ENCODE measurements at regions not wholly inside any gene's neighbourhood (a gene's known extent, or its start where the extent isn't known, plus 50 kb on each side); places are given as distances from the start of the nearest gene placed in this dataset.

GRCh38 chr12:34210689-34211530 lies 188.6 kb downstream of the ALG10 start:
- H3K27ac ChIP-seq, result no peak overlapping the region
- ATAC-seq (no peak), DNase-seq (no peak)
- H3K27me3 ChIP-seq, result no peaks in the 10 kb centered on the region
- no peaks in the 10 kb centered on the region for H3K4me1 ChIP-seq
- H3K36me3 ChIP-seq, result no peaks in the 10 kb centered on the region
- H3K9me3 ChIP-seq, result peaks cover 0 to 3% of the 10 kb centered on the region in 2 donors
- H3K4me3 ChIP-seq, result no peak overlapping the region
- TF ChIP-seq CTCF (IDR thresholded peaks at IDR 0.05), result no peak
- intact Hi-C loops (cut with DNase I), result loop anchor here in 1 of 2 donors (5.0 kb wide), 1 partner anchor 89 kb away; no protein-coding TSS in a partner anchor

DNA sequence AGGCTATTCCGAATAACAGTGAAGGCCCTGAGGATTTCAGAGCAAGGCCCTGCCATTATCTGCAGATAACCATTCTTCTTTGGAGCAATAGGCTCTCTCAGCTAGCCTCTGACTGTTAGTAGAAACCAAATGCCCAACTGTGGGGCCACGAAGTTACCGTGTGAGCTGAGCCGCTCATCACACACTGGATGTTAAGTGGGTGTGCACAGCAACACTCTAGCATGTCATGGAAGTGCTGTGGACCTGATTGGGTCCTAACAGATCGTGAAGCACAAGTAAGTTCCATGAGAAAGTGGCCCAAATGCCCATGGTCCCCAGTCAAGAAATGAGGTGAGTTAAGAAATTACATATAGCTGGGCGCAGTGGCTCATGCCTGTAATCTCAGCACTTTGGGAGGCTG lies 190.4 kb downstream of the ALG10 start:
- H3K27me3 ChIP-seq, result no peaks in the 10 kb centered on the region
- ATAC-seq, result no peak
- no peaks in the 10 kb centered on the region for H3K36me3 ChIP-seq
- intact Hi-C loops (cut with DNase I), result loop anchor here in 1 of 2 donors (5.0 kb wide), 1 partner anchor 90 kb away; no protein-coding TSS in a partner anchor
- no peak overlapping the region for H3K4me3 ChIP-seq
- H3K27ac ChIP-seq, result no peak overlapping the region
- no peak for DNase-seq
- TF ChIP-seq CTCF (IDR thresholded peaks at IDR 0.05), result no peak
- no peaks in the 10 kb centered on the region for H3K4me1 ChIP-seq
- no peaks in the 10 kb centered on the region for H3K9me3 ChIP-seq

GRCh38 chr12:34214011-34214410 lies 191.7 kb downstream of the ALG10 start:
- H3K27me3 ChIP-seq, result peaks cover 0 to 5% of the 10 kb centered on the region in 2 donors
- H3K4me1 ChIP-seq, result peaks cover 0 to 10% of the 10 kb centered on the region in 2 donors
- ATAC-seq, result no peak
- no peaks in the 10 kb centered on the region for H3K36me3 ChIP-seq
- intact Hi-C loops (cut with DNase I), result loop anchor here in 1 of 2 donors (5.0 kb wide), 1 partner anchor 92 kb away; no protein-coding TSS in a partner anchor
- no peak for TF ChIP-seq CTCF (IDR thresholded peaks at IDR 0.05)
- no peak overlapping the region for H3K4me3 ChIP-seq
- no peak overlapping the region for H3K27ac ChIP-seq
- DNase-seq, result no peak
- H3K9me3 ChIP-seq, result no peaks in the 10 kb centered on the region

DNA sequence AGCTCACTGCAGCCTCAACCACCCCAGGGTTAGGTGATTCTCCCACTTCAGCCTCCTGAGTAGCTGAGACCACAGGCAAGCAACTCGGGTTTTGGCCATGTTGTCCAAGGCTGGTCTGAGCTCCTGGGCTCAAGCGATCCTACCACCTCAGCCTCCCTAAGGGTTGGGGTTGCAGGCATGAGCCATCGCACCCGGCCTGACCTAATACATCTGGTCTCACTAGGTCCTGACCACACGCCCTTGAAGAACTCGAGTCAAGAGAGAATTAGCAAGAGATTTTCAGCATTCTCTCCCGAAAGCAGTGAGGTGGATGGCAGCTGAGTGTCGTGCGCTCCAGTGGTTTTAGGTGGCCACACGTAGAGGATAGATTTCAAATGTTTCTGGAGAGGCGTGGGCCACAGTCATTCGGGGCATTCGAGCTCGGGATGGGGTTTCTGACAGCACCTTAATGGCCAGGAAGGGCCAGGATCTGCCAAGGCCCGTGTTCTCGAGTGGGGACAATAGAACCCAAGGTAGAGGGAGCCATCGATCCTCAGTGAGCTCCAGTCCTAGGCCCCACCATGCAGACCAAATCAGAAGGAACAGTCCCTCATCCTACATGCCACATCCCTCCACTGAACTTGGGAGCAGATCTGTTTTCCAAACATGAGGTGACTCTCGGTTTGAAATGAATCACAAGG lies 193.1 kb downstream of the ALG10 start:
- no peaks in the 10 kb centered on the region for H3K36me3 ChIP-seq
- H3K4me1 ChIP-seq, result peaks cover 0 to 12% of the 10 kb centered on the region in 2 donors
- no peak for TF ChIP-seq CTCF (IDR thresholded peaks at IDR 0.05)
- DNase-seq (no peak), ATAC-seq (no peak)
- H3K27me3 ChIP-seq, result peaks cover 0 to 17% of the 10 kb centered on the region in 2 donors
- intact Hi-C loops (cut with DNase I), result no loop called here
- H3K4me3 ChIP-seq, result no peak overlapping the region
- no peaks in the 10 kb centered on the region for H3K9me3 ChIP-seq
- no peak overlapping the region for H3K27ac ChIP-seq

- ATAC-seq, result no peak
- no peak for TF ChIP-seq CTCF (IDR thresholded peaks at IDR 0.05)
- no peaks in the 10 kb centered on the region for H3K9me3 ChIP-seq
- intact Hi-C loops (cut with DNase I), result no loop called here
- peaks cover 0 to 12% of the 10 kb centered on the region in 2 donors for H3K4me1 ChIP-seq
- no peaks in the 10 kb centered on the region for H3K36me3 ChIP-seq
- peaks cover 0 to 17% of the 10 kb centered on the region in 2 donors for H3K27me3 ChIP-seq
- H3K4me3 ChIP-seq, result no peak overlapping the region
- no peak for DNase-seq
- H3K27ac ChIP-seq, result no peak overlapping the region
These were observed 193.6 kb downstream of the ALG10 start for GRCh38 chr12:34215893-34216285.
